Neural cell (in vitro differentiated cells): ENCODE measurements at regions not wholly inside any gene's neighbourhood (a gene's known extent, or its start where the extent isn't known, plus 50 kb on each side); places are given as distances from the start of the nearest gene placed in this dataset.

ENCODE experiments used
- H2AFZ ChIP-seq: fragments of 200-600, 300-800 bp; sonication (generic), shearing (Covaris generic); 2 replicates; pipeline ENCODE4 v1.6.0; 2014; ENCODE audit warnings: low read depth, mild to moderate bottlenecking, antibody characterized with exemption, low read length, moderate library complexity
- H3F3A ChIP-seq: fragments of 200-600 bp; shearing (Covaris generic); 2 replicates; pipeline ENCODE4 v1.6.1; 2016; ENCODE audit warnings: mild to moderate bottlenecking, moderate library complexity, mixed read lengths, antibody characterized with exemption, low read length; ENCODE audit not compliant: insufficient read depth, poor library complexity, severe bottlenecking
- H3K27ac ChIP-seq: fragments of 200-600, 300-800 bp; sonication (generic), shearing (Covaris generic); 2 replicates; pipeline ENCODE4 v1.5.1; 2014; ENCODE audit warnings: mild to moderate bottlenecking, low read length, moderate library complexity
- H3K27me3 ChIP-seq: fragments of 300-800, 200-600 bp; sonication (generic), shearing (Covaris generic); 2 replicates; pipeline ENCODE4 v1.6.0; 2014; ENCODE audit warnings: mild to moderate bottlenecking, low read depth, low read length, moderate library complexity; ENCODE audit not compliant: insufficient read depth
- H3K36me3 ChIP-seq: fragments of 300-800, 200-600 bp; sonication (generic), shearing (Covaris generic); 2 replicates; pipeline ENCODE4 v1.5.1; 2014; ENCODE audit warnings: mild to moderate bottlenecking, antibody characterized with exemption, low read length, moderate library complexity; ENCODE audit not compliant: insufficient read depth
- H3K4me2 ChIP-seq: fragments of 300-800, 200-600 bp; sonication (generic), shearing (Covaris generic); 2 replicates; pipeline ENCODE4 v1.6.0; 2014; ENCODE audit warnings: mild to moderate bottlenecking, low read length
- H3K4me3 ChIP-seq: fragments of 300-800, 200-600 bp; sonication (generic), shearing (Covaris generic); 2 replicates; pipeline ENCODE4 v1.5.1; 2014; ENCODE audit warnings: mild to moderate bottlenecking, low read length, moderate library complexity
- H3K79me2 ChIP-seq: fragments of 200-600 bp; shearing (Covaris generic); replicated peaks from 2 replicates; pipeline ENCODE4 v1.6.0; 2014; ENCODE audit warnings: mild to moderate bottlenecking, low read length, moderate library complexity; ENCODE audit not compliant: insufficient read depth
- H3K9ac ChIP-seq: fragments of 300-800, 200-600 bp; sonication (generic), shearing (Covaris generic); 2 replicates; pipeline ENCODE4 v1.6.1; 2016; ENCODE audit warnings: mild to moderate bottlenecking, low read length, mixed read lengths
- H3K9me2 ChIP-seq: fragments of 200-600 bp; shearing (Covaris generic); 2 replicates; pipeline ENCODE4 v1.6.1; 2016; ENCODE audit warnings: mild to moderate bottlenecking, low read length, mixed read lengths; ENCODE audit not compliant: insufficient read depth
- H3K9me3 ChIP-seq: fragments of 200-600, 300-800 bp; sonication (generic), shearing (Covaris generic); 2 replicates; pipeline ENCODE4 v1.6.1; 2016; ENCODE audit warnings: mild to moderate bottlenecking, mixed run types, low read length, moderate library complexity, mixed read lengths
- H4K20me1 ChIP-seq: fragments of 200-600 bp; shearing (Covaris generic); 2 replicates; pipeline ENCODE4 v1.6.1; 2016; ENCODE audit warnings: mild to moderate bottlenecking, mixed run types; ENCODE audit not compliant: insufficient read depth
- EP300 ChIP-seq: fragments of 450-650 bp; conservative IDR thresholded peaks from 2 replicates; pipeline ENCODE4 v1.6.1; 2014; ENCODE audit warnings: antibody characterized with exemption, mild to moderate bottlenecking, moderate library complexity; ENCODE audit not compliant: poor library complexity, severe bottlenecking
- EZH2 ChIP-seq: fragments of 200-600, 300-800 bp; shearing (Covaris generic), sonication (generic); IDR thresholded peaks from 2 replicates; pipeline ENCODE4 v1.6.1; 2014; ENCODE audit warnings: antibody characterized with exemption, low read length, borderline replicate concordance, mild to moderate bottlenecking; ENCODE audit not compliant: insufficient read depth, poor library complexity, severe bottlenecking
- MXI1 ChIP-seq: fragments of 450-650 bp; conservative IDR thresholded peaks from 2 replicates; pipeline ENCODE4 v1.6.1; 2014; ENCODE audit warnings: antibody characterized with exemption, mild to moderate bottlenecking; ENCODE audit not compliant: poor library complexity, severe bottlenecking
- POLR2AphosphoS5 ChIP-seq: IDR thresholded peaks from 2 replicates; pipeline ENCODE4 v1.6.1; 2012
- RAD21 ChIP-seq: fragments of 450-650 bp; conservative IDR thresholded peaks from 2 replicates; pipeline ENCODE4 v1.6.1; 2014; ENCODE audit warnings: antibody characterized with exemption, mild to moderate bottlenecking, moderate library complexity
- SMC3 ChIP-seq: fragments of 450-650 bp; conservative IDR thresholded peaks from 2 replicates; pipeline ENCODE4 v1.6.1; 2014; ENCODE audit warnings: antibody characterized with exemption, mild to moderate bottlenecking, moderate library complexity; ENCODE audit not compliant: poor library complexity
- TAF1 ChIP-seq: IDR thresholded peaks from 2 replicates; pipeline ENCODE4 v1.6.1; 2012; ENCODE audit warnings: low read depth
- TF ChIP-seq, protein P1 (sequence below): fragments of 450-650 bp; IDR thresholded peaks from 2 replicates; pipeline ENCODE4 v1.5.1; 2014; ENCODE audit warnings: antibody characterized with exemption, mild to moderate bottlenecking, moderate library complexity; ENCODE audit not compliant: poor library complexity, severe bottlenecking
- TF ChIP-seq, protein P2 (sequence below): IDR thresholded peaks from 2 replicates; pipeline ENCODE4 v1.6.1; 2012; ENCODE audit warnings: borderline replicate concordance

DNA sequence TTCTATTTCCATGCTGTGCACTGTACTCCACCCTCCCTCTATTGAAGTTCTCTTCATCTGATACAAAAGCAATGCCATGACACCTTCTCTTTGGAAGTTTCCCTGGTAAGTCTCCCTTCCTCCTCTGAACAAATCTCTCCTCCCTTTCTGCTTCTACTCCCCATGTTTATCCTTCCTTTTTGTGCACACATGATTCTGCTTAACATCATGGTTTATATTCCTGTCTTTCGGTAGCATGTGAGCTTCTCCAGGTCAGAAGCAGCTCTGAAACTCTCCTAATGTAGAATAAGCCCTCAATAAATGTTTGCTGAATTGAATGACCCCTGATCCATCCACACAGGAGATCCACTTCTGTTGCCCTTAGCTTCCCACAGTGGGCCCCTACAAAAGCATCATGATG is 328.6 kb downstream of the PLPP3 start:
- no peak for TF ChIP-seq RAD21
- TF ChIP-seq, protein P1, sequence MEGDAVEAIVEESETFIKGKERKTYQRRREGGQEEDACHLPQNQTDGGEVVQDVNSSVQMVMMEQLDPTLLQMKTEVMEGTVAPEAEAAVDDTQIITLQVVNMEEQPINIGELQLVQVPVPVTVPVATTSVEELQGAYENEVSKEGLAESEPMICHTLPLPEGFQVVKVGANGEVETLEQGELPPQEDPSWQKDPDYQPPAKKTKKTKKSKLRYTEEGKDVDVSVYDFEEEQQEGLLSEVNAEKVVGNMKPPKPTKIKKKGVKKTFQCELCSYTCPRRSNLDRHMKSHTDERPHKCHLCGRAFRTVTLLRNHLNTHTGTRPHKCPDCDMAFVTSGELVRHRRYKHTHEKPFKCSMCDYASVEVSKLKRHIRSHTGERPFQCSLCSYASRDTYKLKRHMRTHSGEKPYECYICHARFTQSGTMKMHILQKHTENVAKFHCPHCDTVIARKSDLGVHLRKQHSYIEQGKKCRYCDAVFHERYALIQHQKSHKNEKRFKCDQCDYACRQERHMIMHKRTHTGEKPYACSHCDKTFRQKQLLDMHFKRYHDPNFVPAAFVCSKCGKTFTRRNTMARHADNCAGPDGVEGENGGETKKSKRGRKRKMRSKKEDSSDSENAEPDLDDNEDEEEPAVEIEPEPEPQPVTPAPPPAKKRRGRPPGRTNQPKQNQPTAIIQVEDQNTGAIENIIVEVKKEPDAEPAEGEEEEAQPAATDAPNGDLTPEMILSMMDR: no peak
- no peak for TF ChIP-seq MXI1
- no peak for TF ChIP-seq SMC3
- TF ChIP-seq TAF1: no peak
- TF ChIP-seq EZH2: no peak
- no peak for TF ChIP-seq EP300
- TF ChIP-seq, protein P2, sequence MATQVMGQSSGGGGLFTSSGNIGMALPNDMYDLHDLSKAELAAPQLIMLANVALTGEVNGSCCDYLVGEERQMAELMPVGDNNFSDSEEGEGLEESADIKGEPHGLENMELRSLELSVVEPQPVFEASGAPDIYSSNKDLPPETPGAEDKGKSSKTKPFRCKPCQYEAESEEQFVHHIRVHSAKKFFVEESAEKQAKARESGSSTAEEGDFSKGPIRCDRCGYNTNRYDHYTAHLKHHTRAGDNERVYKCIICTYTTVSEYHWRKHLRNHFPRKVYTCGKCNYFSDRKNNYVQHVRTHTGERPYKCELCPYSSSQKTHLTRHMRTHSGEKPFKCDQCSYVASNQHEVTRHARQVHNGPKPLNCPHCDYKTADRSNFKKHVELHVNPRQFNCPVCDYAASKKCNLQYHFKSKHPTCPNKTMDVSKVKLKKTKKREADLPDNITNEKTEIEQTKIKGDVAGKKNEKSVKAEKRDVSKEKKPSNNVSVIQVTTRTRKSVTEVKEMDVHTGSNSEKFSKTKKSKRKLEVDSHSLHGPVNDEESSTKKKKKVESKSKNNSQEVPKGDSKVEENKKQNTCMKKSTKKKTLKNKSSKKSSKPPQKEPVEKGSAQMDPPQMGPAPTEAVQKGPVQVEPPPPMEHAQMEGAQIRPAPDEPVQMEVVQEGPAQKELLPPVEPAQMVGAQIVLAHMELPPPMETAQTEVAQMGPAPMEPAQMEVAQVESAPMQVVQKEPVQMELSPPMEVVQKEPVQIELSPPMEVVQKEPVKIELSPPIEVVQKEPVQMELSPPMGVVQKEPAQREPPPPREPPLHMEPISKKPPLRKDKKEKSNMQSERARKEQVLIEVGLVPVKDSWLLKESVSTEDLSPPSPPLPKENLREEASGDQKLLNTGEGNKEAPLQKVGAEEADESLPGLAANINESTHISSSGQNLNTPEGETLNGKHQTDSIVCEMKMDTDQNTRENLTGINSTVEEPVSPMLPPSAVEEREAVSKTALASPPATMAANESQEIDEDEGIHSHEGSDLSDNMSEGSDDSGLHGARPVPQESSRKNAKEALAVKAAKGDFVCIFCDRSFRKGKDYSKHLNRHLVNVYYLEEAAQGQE: no peak
- H3F3A ChIP-seq: no peaks in the 10 kb centered on the region
- H3K4me2 ChIP-seq: no peak overlapping the region
- H3K9me3 ChIP-seq: no peaks in the 10 kb centered on the region
- H3K79me2 ChIP-seq: no peaks in the 10 kb centered on the region
- H3K9me2 ChIP-seq: no peaks in the 10 kb centered on the region
- H3K27ac ChIP-seq: no peak overlapping the region
- H4K20me1 ChIP-seq: no peaks in the 10 kb centered on the region
- no peak overlapping the region for H3K9ac ChIP-seq
- no peak overlapping the region for H2AFZ ChIP-seq
- no peaks in the 10 kb centered on the region for H3K27me3 ChIP-seq
- no peaks in the 10 kb centered on the region for H3K36me3 ChIP-seq
- no peak overlapping the region for H3K4me3 ChIP-seq

DNA sequence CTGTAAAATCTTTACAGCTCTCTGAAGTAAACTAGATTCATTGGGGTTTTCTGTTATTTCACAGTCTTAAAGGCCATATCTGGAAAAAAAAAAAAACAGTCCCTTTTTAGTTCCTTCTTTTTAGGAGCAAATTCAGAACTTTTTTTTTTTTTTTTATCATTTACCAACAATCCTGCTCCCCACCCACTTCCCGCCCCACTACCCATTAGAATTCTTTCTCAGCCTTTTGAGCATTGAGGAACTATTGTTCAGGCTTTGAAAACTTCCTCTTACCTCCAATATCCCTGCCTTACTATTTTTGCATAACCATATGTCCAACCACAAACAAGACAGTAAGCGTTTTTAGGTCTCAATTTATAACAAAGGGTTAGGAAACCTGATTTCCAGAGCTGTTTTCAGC is 330.1 kb downstream of the PLPP3 start:
- Histone ChIP-seq H3F3A (no peaks in the 10 kb centered on the region), H2AFZ (no peak overlapping the region), H3K27ac (no peak overlapping the region), H3K27me3 (no peaks in the 10 kb centered on the region), H3K9me3 (no peaks in the 10 kb centered on the region), H3K9ac (no peak overlapping the region), H3K4me3 (no peak overlapping the region), H3K9me2 (no peaks in the 10 kb centered on the region), H3K4me2 (no peak overlapping the region), H3K36me3 (no peaks in the 10 kb centered on the region), H4K20me1 (no peaks in the 10 kb centered on the region), H3K79me2 (no peaks in the 10 kb centered on the region)
- TF ChIP-seq EP300 (no peak), RAD21 (no peak), POLR2AphosphoS5 (no peak), EZH2 (no peak), MXI1 (no peak), TAF1 (no peak), SMC3 (no peak)
- TF ChIP-seq, protein P2: no peak
- TF ChIP-seq, protein P1: no peak
